ENCODE measurements at regions not wholly inside any gene's neighbourhood (a gene's known extent, or its start where the extent isn't known, plus 50 kb on each side); places are given as distances from the start of the nearest gene placed in this dataset.

- TF ChIP-seq ZNF24 (IDR thresholded peaks at IDR 0.05) = no peak
- TF ChIP-seq RCOR1 (conservative IDR thresholded peaks at IDR 0.05; ENCODE audit: low read depth, low read length) = no peak
Observed at GRCh38 chr1:30144831-30145230, 578.6 kb downstream of the MATN1 start.
